ENCODE measurements at regions not wholly inside any gene's neighbourhood (a gene's known extent, or its start where the extent isn't known, plus 50 kb on each side); places are given as distances from the start of the nearest gene placed in this dataset.

GRCh38 chr7:47221826-47222225 lies 360.1 kb downstream of the TNS3 start:
- TF ChIP-seq, protein P1, sequence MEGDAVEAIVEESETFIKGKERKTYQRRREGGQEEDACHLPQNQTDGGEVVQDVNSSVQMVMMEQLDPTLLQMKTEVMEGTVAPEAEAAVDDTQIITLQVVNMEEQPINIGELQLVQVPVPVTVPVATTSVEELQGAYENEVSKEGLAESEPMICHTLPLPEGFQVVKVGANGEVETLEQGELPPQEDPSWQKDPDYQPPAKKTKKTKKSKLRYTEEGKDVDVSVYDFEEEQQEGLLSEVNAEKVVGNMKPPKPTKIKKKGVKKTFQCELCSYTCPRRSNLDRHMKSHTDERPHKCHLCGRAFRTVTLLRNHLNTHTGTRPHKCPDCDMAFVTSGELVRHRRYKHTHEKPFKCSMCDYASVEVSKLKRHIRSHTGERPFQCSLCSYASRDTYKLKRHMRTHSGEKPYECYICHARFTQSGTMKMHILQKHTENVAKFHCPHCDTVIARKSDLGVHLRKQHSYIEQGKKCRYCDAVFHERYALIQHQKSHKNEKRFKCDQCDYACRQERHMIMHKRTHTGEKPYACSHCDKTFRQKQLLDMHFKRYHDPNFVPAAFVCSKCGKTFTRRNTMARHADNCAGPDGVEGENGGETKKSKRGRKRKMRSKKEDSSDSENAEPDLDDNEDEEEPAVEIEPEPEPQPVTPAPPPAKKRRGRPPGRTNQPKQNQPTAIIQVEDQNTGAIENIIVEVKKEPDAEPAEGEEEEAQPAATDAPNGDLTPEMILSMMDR (IDR thresholded peaks at IDR 0.05; ENCODE audit: control insufficient read depth, extremely low read depth, insufficient read depth): no peak
- H3K4me3 ChIP-seq (ENCODE audit: low read depth, low read length): no peak overlapping the region
- no peak for DNase-seq (ENCODE audit: low read depth)

GRCh38 chr7:47218378-47219176 lies 363.3 kb downstream of the TNS3 start:
- no peak for DNase-seq (ENCODE audit: low read depth)
- no peak overlapping the region for H3K4me3 ChIP-seq (ENCODE audit: low read depth, low read length)
- TF ChIP-seq, protein P1 (IDR thresholded peaks at IDR 0.05; ENCODE audit: control insufficient read depth, extremely low read depth, insufficient read depth): no peak

- DNase-seq (ENCODE audit: low read depth): no peak
- H3K4me3 ChIP-seq (ENCODE audit: low read depth, low read length): no peak overlapping the region
- TF ChIP-seq, protein P1 (IDR thresholded peaks at IDR 0.05; ENCODE audit: control insufficient read depth, extremely low read depth, insufficient read depth): no peak
Measured at GRCh38 chr7:47217570-47218360, 364.1 kb downstream of the TNS3 start.

GRCh38 chr7:47217086-47217485 lies 364.8 kb downstream of the TNS3 start:
- TF ChIP-seq, protein P1 (IDR thresholded peaks at IDR 0.05; ENCODE audit: control insufficient read depth, extremely low read depth, insufficient read depth): no peak
- no peak overlapping the region for H3K4me3 ChIP-seq (ENCODE audit: low read depth, low read length)
- DNase-seq (ENCODE audit: low read depth): no peak

- no peak for DNase-seq (ENCODE audit: low read depth)
- TF ChIP-seq, protein P1 (IDR thresholded peaks at IDR 0.05; ENCODE audit: control insufficient read depth, extremely low read depth, insufficient read depth): no peak
- H3K4me3 ChIP-seq (ENCODE audit: low read depth, low read length): no peak overlapping the region
Measured at GRCh38 chr7:47216439-47216838, 365.5 kb downstream of the TNS3 start.

- H3K4me3 ChIP-seq (ENCODE audit: low read depth, low read length): no peak overlapping the region
- TF ChIP-seq, protein P1 (IDR thresholded peaks at IDR 0.05; ENCODE audit: control insufficient read depth, extremely low read depth, insufficient read depth): no peak
- no peak for DNase-seq (ENCODE audit: low read depth)
Measured at GRCh38 chr7:47215640-47216039, 366.3 kb downstream of the TNS3 start.
